SK-N-SH treated with all-trans-retinoic acid at 6 μM for 48 hours (cell line): ENCODE measurements at regions not wholly inside any gene's neighbourhood (a gene's known extent, or its start where the extent isn't known, plus 50 kb on each side); places are given as distances from the start of the nearest gene placed in this dataset.

ENCODE experiments used
- ESRRG ChIP-seq: fragments of 250-450 bp; sonication (Bioruptor Pico); IDR thresholded peaks from 2 replicates; pipeline ENCODE4 v1.6.1; 2021; ENCODE audit warnings: mild to moderate bottlenecking
- TCF4 ChIP-seq: fragments of 250-450 bp; sonication (Bioruptor Pico); IDR thresholded peaks from 2 replicates; pipeline ENCODE4 v1.8.0; 2021; ENCODE audit warnings: mild to moderate bottlenecking, moderate library complexity, borderline replicate concordance
- ZNF70 ChIP-seq: fragments of 450-650 bp; formaldehyde crosslinking; IDR thresholded peaks from 2 replicates; pipeline ENCODE4 v1.5.0; 2020; ENCODE audit warnings: mild to moderate bottlenecking, moderate library complexity

- no peak for TF ChIP-seq TCF4 (CRISPR knock-in tag)
- no peak for TF ChIP-seq ESRRG (CRISPR knock-in tag)
- TF ChIP-seq ZNF70 (CRISPR knock-in tag) = no peak
Measured at GRCh38 chr18:41021089-41021488, 933.9 kb upstream of the PIK3C3 start.
